Neural cell (in vitro differentiated cells): ENCODE measurements at regions not wholly inside any gene's neighbourhood (a gene's known extent, or its start where the extent isn't known, plus 50 kb on each side); places are given as distances from the start of the nearest gene placed in this dataset.

Experiments
- H2AFZ ChIP-seq: fragments of 200-600, 300-800 bp; sonication (generic), shearing (Covaris generic); 2 replicates; pipeline ENCODE4 v1.6.0; 2014; ENCODE audit warnings: low read depth, mild to moderate bottlenecking, antibody characterized with exemption, low read length, moderate library complexity
- H3F3A ChIP-seq: fragments of 200-600 bp; shearing (Covaris generic); 2 replicates; pipeline ENCODE4 v1.6.1; 2016; ENCODE audit warnings: mild to moderate bottlenecking, moderate library complexity, mixed read lengths, antibody characterized with exemption, low read length; ENCODE audit not compliant: insufficient read depth, poor library complexity, severe bottlenecking
- H3K27ac ChIP-seq: fragments of 200-600, 300-800 bp; sonication (generic), shearing (Covaris generic); 2 replicates; pipeline ENCODE4 v1.5.1; 2014; ENCODE audit warnings: mild to moderate bottlenecking, low read length, moderate library complexity
- H3K27me3 ChIP-seq: fragments of 300-800, 200-600 bp; sonication (generic), shearing (Covaris generic); 2 replicates; pipeline ENCODE4 v1.6.0; 2014; ENCODE audit warnings: mild to moderate bottlenecking, low read depth, low read length, moderate library complexity; ENCODE audit not compliant: insufficient read depth
- H3K36me3 ChIP-seq: fragments of 300-800, 200-600 bp; sonication (generic), shearing (Covaris generic); 2 replicates; pipeline ENCODE4 v1.5.1; 2014; ENCODE audit warnings: mild to moderate bottlenecking, antibody characterized with exemption, low read length, moderate library complexity; ENCODE audit not compliant: insufficient read depth
- H3K4me2 ChIP-seq: fragments of 300-800, 200-600 bp; sonication (generic), shearing (Covaris generic); 2 replicates; pipeline ENCODE4 v1.6.0; 2014; ENCODE audit warnings: mild to moderate bottlenecking, low read length
- H3K4me3 ChIP-seq: fragments of 300-800, 200-600 bp; sonication (generic), shearing (Covaris generic); 2 replicates; pipeline ENCODE4 v1.5.1; 2014; ENCODE audit warnings: mild to moderate bottlenecking, low read length, moderate library complexity
- H3K79me2 ChIP-seq: fragments of 200-600 bp; shearing (Covaris generic); replicated peaks from 2 replicates; pipeline ENCODE4 v1.6.0; 2014; ENCODE audit warnings: mild to moderate bottlenecking, low read length, moderate library complexity; ENCODE audit not compliant: insufficient read depth
- H3K9ac ChIP-seq: fragments of 300-800, 200-600 bp; sonication (generic), shearing (Covaris generic); 2 replicates; pipeline ENCODE4 v1.6.1; 2016; ENCODE audit warnings: mild to moderate bottlenecking, low read length, mixed read lengths
- H3K9me2 ChIP-seq: fragments of 200-600 bp; shearing (Covaris generic); 2 replicates; pipeline ENCODE4 v1.6.1; 2016; ENCODE audit warnings: mild to moderate bottlenecking, low read length, mixed read lengths; ENCODE audit not compliant: insufficient read depth
- H3K9me3 ChIP-seq: fragments of 200-600, 300-800 bp; sonication (generic), shearing (Covaris generic); 2 replicates; pipeline ENCODE4 v1.6.1; 2016; ENCODE audit warnings: mild to moderate bottlenecking, mixed run types, low read length, moderate library complexity, mixed read lengths
- H4K20me1 ChIP-seq: fragments of 200-600 bp; shearing (Covaris generic); 2 replicates; pipeline ENCODE4 v1.6.1; 2016; ENCODE audit warnings: mild to moderate bottlenecking, mixed run types; ENCODE audit not compliant: insufficient read depth
- EP300 ChIP-seq: fragments of 450-650 bp; conservative IDR thresholded peaks from 2 replicates; pipeline ENCODE4 v1.6.1; 2014; ENCODE audit warnings: antibody characterized with exemption, mild to moderate bottlenecking, moderate library complexity; ENCODE audit not compliant: poor library complexity, severe bottlenecking
- EZH2 ChIP-seq: fragments of 200-600, 300-800 bp; shearing (Covaris generic), sonication (generic); IDR thresholded peaks from 2 replicates; pipeline ENCODE4 v1.6.1; 2014; ENCODE audit warnings: antibody characterized with exemption, low read length, borderline replicate concordance, mild to moderate bottlenecking; ENCODE audit not compliant: insufficient read depth, poor library complexity, severe bottlenecking
- MXI1 ChIP-seq: fragments of 450-650 bp; conservative IDR thresholded peaks from 2 replicates; pipeline ENCODE4 v1.6.1; 2014; ENCODE audit warnings: antibody characterized with exemption, mild to moderate bottlenecking; ENCODE audit not compliant: poor library complexity, severe bottlenecking
- POLR2AphosphoS5 ChIP-seq: IDR thresholded peaks from 2 replicates; pipeline ENCODE4 v1.6.1; 2012
- RAD21 ChIP-seq: fragments of 450-650 bp; conservative IDR thresholded peaks from 2 replicates; pipeline ENCODE4 v1.6.1; 2014; ENCODE audit warnings: antibody characterized with exemption, mild to moderate bottlenecking, moderate library complexity
- SMC3 ChIP-seq: fragments of 450-650 bp; conservative IDR thresholded peaks from 2 replicates; pipeline ENCODE4 v1.6.1; 2014; ENCODE audit warnings: antibody characterized with exemption, mild to moderate bottlenecking, moderate library complexity; ENCODE audit not compliant: poor library complexity
- TAF1 ChIP-seq: IDR thresholded peaks from 2 replicates; pipeline ENCODE4 v1.6.1; 2012; ENCODE audit warnings: low read depth
- TF ChIP-seq, protein P1 (sequence below): IDR thresholded peaks from 2 replicates; pipeline ENCODE4 v1.6.1; 2012; ENCODE audit warnings: borderline replicate concordance
- TF ChIP-seq, protein P2 (sequence below): fragments of 450-650 bp; IDR thresholded peaks from 2 replicates; pipeline ENCODE4 v1.5.1; 2014; ENCODE audit warnings: antibody characterized with exemption, mild to moderate bottlenecking, moderate library complexity; ENCODE audit not compliant: poor library complexity, severe bottlenecking

DNA sequence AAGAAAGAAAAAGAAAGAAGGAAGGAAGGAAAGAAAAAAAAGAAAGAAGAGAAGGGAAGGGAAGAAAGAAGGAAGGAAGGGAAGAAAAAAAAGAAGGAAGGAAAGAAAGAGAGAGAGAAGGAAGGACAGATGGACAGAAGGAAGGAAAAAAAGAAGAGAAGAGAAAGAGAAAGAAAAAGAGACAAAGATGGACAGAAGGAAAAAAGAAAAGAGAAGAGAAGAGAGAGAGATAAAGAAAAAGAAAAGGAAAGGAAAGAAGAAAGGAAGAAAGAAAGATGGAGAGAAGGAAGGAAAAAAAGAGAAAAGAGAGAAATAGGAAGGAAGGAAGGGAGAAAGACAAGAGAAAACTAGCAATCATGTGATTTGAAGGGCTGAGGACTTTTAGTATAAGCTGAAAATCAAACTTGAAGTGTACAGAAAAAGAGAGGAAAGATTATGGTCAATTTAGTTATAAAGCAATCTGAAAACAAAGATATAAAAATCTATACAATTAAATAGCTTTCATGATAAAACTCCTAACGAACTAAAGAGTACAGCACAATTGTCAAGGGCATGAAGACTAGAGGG is 115.3 kb downstream of the LTN1 start:
- Histone ChIP-seq H3K4me2 (no peak overlapping the region), H3K36me3 (no peaks in the 10 kb centered on the region), H4K20me1 (no peaks in the 10 kb centered on the region), H2AFZ (no peak overlapping the region), H3K27me3 (no peaks in the 10 kb centered on the region), H3K4me3 (no peak overlapping the region), H3K27ac (no peak overlapping the region), H3F3A (no peaks in the 10 kb centered on the region), H3K9me3 (no peaks in the 10 kb centered on the region), H3K79me2 (no peaks in the 10 kb centered on the region), H3K9ac (no peak overlapping the region), H3K9me2 (no peaks in the 10 kb centered on the region)
- TF ChIP-seq, protein P1, sequence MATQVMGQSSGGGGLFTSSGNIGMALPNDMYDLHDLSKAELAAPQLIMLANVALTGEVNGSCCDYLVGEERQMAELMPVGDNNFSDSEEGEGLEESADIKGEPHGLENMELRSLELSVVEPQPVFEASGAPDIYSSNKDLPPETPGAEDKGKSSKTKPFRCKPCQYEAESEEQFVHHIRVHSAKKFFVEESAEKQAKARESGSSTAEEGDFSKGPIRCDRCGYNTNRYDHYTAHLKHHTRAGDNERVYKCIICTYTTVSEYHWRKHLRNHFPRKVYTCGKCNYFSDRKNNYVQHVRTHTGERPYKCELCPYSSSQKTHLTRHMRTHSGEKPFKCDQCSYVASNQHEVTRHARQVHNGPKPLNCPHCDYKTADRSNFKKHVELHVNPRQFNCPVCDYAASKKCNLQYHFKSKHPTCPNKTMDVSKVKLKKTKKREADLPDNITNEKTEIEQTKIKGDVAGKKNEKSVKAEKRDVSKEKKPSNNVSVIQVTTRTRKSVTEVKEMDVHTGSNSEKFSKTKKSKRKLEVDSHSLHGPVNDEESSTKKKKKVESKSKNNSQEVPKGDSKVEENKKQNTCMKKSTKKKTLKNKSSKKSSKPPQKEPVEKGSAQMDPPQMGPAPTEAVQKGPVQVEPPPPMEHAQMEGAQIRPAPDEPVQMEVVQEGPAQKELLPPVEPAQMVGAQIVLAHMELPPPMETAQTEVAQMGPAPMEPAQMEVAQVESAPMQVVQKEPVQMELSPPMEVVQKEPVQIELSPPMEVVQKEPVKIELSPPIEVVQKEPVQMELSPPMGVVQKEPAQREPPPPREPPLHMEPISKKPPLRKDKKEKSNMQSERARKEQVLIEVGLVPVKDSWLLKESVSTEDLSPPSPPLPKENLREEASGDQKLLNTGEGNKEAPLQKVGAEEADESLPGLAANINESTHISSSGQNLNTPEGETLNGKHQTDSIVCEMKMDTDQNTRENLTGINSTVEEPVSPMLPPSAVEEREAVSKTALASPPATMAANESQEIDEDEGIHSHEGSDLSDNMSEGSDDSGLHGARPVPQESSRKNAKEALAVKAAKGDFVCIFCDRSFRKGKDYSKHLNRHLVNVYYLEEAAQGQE, result no peak
- TF ChIP-seq TAF1 (no peak), EZH2 (no peak), EP300 (no peak), SMC3 (no peak), POLR2AphosphoS5 (no peak), MXI1 (no peak)
- TF ChIP-seq, protein P2, sequence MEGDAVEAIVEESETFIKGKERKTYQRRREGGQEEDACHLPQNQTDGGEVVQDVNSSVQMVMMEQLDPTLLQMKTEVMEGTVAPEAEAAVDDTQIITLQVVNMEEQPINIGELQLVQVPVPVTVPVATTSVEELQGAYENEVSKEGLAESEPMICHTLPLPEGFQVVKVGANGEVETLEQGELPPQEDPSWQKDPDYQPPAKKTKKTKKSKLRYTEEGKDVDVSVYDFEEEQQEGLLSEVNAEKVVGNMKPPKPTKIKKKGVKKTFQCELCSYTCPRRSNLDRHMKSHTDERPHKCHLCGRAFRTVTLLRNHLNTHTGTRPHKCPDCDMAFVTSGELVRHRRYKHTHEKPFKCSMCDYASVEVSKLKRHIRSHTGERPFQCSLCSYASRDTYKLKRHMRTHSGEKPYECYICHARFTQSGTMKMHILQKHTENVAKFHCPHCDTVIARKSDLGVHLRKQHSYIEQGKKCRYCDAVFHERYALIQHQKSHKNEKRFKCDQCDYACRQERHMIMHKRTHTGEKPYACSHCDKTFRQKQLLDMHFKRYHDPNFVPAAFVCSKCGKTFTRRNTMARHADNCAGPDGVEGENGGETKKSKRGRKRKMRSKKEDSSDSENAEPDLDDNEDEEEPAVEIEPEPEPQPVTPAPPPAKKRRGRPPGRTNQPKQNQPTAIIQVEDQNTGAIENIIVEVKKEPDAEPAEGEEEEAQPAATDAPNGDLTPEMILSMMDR, result no peak

DNA sequence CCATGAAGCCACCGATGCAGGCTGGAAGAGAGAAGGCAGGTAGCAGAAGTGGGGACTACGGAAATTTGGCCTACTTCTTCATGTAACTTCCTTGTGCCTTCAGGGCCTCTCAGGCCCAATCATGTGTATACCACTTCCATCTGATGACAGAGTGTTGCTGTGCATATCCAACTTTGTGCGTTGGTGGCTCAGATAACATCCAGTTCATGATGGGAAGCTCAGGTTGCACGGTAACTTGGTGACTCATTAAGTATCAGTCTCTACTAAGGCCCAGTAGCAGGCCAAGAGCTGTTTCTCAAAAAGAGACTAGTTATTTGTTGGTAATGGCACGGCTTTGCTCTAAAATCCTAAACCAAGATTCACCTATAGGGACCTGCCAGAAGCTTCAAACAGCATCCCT is 117.6 kb downstream of the LTN1 start:
- H3K27ac ChIP-seq, result no peak overlapping the region
- H2AFZ ChIP-seq, result no peak overlapping the region
- TF ChIP-seq RAD21 (no peak), EP300 (no peak), EZH2 (no peak), SMC3 (no peak)
- TF ChIP-seq, protein P2, result no peak
- no peaks in the 10 kb centered on the region for H3K9me2 ChIP-seq
- no peaks in the 10 kb centered on the region for H3K27me3 ChIP-seq
- H3K4me3 ChIP-seq, result no peak overlapping the region
- H3F3A ChIP-seq, result no peaks in the 10 kb centered on the region
- no peaks in the 10 kb centered on the region for H3K36me3 ChIP-seq
- no peak overlapping the region for H3K4me2 ChIP-seq
- no peaks in the 10 kb centered on the region for H3K9me3 ChIP-seq
- no peaks in the 10 kb centered on the region for H3K79me2 ChIP-seq
- no peak overlapping the region for H3K9ac ChIP-seq
- no peaks in the 10 kb centered on the region for H4K20me1 ChIP-seq
